ENCODE measurements at regions not wholly inside any gene's neighbourhood (a gene's known extent, or its start where the extent isn't known, plus 50 kb on each side); places are given as distances from the start of the nearest gene placed in this dataset.

DNA sequence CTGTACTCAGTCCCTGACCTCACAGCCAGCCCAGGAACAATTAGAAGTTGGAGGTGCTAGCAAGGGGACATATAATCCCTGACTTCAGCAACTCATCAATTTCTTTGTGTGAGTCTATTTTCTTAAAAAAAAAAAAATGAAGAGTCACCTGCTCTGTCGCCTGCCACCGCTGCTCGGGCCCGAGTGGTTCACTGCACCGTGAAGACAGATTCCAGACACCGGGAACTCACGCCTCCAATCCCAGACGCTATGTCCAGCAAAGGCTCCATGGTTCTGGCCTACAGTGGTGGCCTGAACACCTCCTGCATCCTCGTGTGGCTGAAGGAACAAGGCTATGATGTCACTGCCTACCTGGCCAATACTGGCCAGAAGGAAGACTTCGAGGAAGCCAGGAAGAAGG lies 606.6 kb downstream of the PRELID2 start:
- TF ChIP-seq CTCF (IDR thresholded peaks at IDR 0.05): no peak
- no peak overlapping the region for H3K27ac ChIP-seq
- H3K4me3 ChIP-seq: no peak overlapping the region
- no peaks in the 10 kb centered on the region for H3K36me3 ChIP-seq
- no peak for DNase-seq (ENCODE audit: low spot score)
- no peaks in the 10 kb centered on the region for H3K27me3 ChIP-seq
- no peaks in the 10 kb centered on the region for H3K4me1 ChIP-seq
- no peaks in the 10 kb centered on the region for H3K9me3 ChIP-seq

GRCh38 chr5:145227881-145228280 lies 607.3 kb downstream of the PRELID2 start:
- H3K27ac ChIP-seq: no peak overlapping the region
- no peaks in the 10 kb centered on the region for H3K36me3 ChIP-seq
- no peaks in the 10 kb centered on the region for H3K4me1 ChIP-seq

DNA sequence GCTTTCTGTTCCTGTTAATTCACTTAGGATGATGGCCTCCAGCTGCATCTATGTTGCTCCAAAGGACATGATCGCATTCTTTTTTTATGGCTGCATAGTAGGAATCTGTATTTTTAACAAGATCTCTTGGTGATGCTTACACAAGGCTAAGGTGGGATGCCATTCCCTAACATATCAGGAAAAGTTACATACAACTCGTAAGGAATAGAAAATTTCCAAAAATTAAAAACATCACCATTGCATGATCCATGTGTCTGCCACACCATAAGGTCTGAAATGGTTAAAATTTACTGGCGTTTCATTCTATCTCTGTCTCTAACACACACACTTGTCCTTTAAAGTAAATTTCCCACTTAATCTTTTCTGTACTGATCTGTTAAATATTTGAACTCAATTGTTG lies 608.4 kb downstream of the PRELID2 start:
- no peak overlapping the region for H3K4me3 ChIP-seq
- no peaks in the 10 kb centered on the region for H3K27me3 ChIP-seq
- H3K9me3 ChIP-seq: no peaks in the 10 kb centered on the region
- H3K4me1 ChIP-seq: no peaks in the 10 kb centered on the region
- H3K27ac ChIP-seq: no peak overlapping the region
- TF ChIP-seq CTCF (IDR thresholded peaks at IDR 0.05): no peak
- DNase-seq (ENCODE audit: low spot score): no peak
- H3K36me3 ChIP-seq: no peaks in the 10 kb centered on the region

More at GRCh38 chr5:145227881-145228280, 607.3 kb downstream of the PRELID2 start:
- Histone ChIP-seq H3K27me3 (no peaks in the 10 kb centered on the region), H3K9me3 (no peaks in the 10 kb centered on the region), H3K4me3 (no peak overlapping the region)
- no peak for TF ChIP-seq CTCF (IDR thresholded peaks at IDR 0.05)
- DNase-seq (ENCODE audit: low spot score): no peak

- Histone ChIP-seq H3K4me3 (no peak overlapping the region), H3K27me3 (no peaks in the 10 kb centered on the region), H3K27ac (no peak overlapping the region), H3K36me3 (no peaks in the 10 kb centered on the region), H3K4me1 (no peaks in the 10 kb centered on the region), H3K9me3 (no peaks in the 10 kb centered on the region)
- no peak for DNase-seq (ENCODE audit: low spot score)
- TF ChIP-seq CTCF (IDR thresholded peaks at IDR 0.05): no peak
Observed at GRCh38 chr5:145225529-145225928, 609.6 kb downstream of the PRELID2 start.

DNA sequence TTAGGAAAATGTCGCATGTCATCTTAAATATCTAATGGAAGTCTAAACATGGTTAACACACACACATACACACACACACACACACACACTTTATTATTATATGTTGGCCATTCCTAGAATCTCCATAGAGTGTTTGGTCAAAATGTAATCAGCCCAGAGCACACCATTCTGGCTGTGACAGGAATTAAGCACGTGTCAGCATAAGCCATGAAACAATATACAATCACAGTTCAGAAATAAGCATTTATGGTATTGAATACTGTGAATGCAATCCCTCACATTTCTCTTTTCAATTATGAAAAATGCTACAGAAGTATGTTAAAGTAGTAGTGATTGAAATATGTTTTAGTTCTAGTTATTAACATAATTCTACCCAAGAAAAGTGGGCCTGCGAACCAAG lies 611.6 kb downstream of the PRELID2 start:
- Histone ChIP-seq H3K36me3 (no peaks in the 10 kb centered on the region), H3K4me3 (no peak overlapping the region), H3K9me3 (no peaks in the 10 kb centered on the region), H3K27ac (no peak overlapping the region), H3K4me1 (no peaks in the 10 kb centered on the region), H3K27me3 (no peaks in the 10 kb centered on the region)
- TF ChIP-seq CTCF (IDR thresholded peaks at IDR 0.05): no peak
- no peak for DNase-seq (ENCODE audit: low spot score)

GRCh38 chr5:145222622-145223021 lies 612.5 kb downstream of the PRELID2 start:
- Histone ChIP-seq H3K36me3 (no peaks in the 10 kb centered on the region), H3K4me3 (no peak overlapping the region), H3K27ac (no peak overlapping the region), H3K4me1 (no peaks in the 10 kb centered on the region), H3K9me3 (no peaks in the 10 kb centered on the region), H3K27me3 (no peaks in the 10 kb centered on the region)
- no peak for TF ChIP-seq CTCF (IDR thresholded peaks at IDR 0.05)
- no peak for DNase-seq (ENCODE audit: low spot score)

All from right atrium auricular region (tissue), 2 donors.